Vagina (tissue), 2 donors: ENCODE measurements at regions not wholly inside any gene's neighbourhood (a gene's known extent, or its start where the extent isn't known, plus 50 kb on each side); places are given as distances from the start of the nearest gene placed in this dataset.

Experiments
- POLR2A ChIP-seq, 2 donors: fragments of 450-650 bp; IDR thresholded peaks; one replicate each; pipeline ENCODE4 v1.6.1; 2017; ENCODE audit warnings: antibody characterized with exemption in 2 of 2, mild to moderate bottlenecking in 2 of 2, moderate library complexity in 2 of 2
- TF ChIP-seq, protein P1 (sequence below), 3 experiments: fragments of 450-650 bp in 2 of 3; fragments of 200-600 bp in 1 of 3; sonication (generic) in 1 of 3; IDR thresholded peaks; one replicate each; pipeline ENCODE4 v1.5.1; 2017 to 2019; ENCODE audit warnings: antibody characterized with exemption in 3 of 3, mild to moderate bottlenecking in 2 of 3, moderate library complexity in 2 of 3

DNA sequence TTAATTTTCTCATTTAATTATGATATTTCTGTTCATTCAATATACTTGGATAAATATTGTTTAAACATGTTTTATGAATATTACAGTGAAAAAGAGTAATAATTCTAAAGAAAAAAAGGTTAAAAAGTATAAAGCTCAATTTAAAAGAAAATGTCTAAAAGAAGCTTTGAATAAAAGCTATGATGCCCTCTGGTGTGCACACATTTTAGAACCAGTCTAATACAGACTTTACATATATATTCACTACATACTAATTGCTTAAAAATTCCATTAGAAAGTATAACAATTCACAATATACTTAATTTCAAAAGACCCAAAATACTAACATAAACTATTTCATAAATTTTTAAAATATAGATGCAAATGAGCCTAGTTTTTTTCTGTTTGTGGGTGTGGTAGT, 909.1 kb upstream of the ROBO1 start:
- TF ChIP-seq, protein P1, sequence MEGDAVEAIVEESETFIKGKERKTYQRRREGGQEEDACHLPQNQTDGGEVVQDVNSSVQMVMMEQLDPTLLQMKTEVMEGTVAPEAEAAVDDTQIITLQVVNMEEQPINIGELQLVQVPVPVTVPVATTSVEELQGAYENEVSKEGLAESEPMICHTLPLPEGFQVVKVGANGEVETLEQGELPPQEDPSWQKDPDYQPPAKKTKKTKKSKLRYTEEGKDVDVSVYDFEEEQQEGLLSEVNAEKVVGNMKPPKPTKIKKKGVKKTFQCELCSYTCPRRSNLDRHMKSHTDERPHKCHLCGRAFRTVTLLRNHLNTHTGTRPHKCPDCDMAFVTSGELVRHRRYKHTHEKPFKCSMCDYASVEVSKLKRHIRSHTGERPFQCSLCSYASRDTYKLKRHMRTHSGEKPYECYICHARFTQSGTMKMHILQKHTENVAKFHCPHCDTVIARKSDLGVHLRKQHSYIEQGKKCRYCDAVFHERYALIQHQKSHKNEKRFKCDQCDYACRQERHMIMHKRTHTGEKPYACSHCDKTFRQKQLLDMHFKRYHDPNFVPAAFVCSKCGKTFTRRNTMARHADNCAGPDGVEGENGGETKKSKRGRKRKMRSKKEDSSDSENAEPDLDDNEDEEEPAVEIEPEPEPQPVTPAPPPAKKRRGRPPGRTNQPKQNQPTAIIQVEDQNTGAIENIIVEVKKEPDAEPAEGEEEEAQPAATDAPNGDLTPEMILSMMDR (IDR thresholded peaks at IDR 0.05), result no peak
- TF ChIP-seq POLR2A (IDR thresholded peaks at IDR 0.05), result no peak
